G401 (cell line): ENCODE measurements at regions not wholly inside any gene's neighbourhood (a gene's known extent, or its start where the extent isn't known, plus 50 kb on each side); places are given as distances from the start of the nearest gene placed in this dataset.

Experiments
- DNase-seq: peaks from one replicate; pipeline ENCODE4 v3.0.0-alpha.2; 2015; ENCODE audit warnings: low spot score
- in situ Hi-C: cut with HindIII; loops from 2 replicates; pipeline ENCODE4 v1.10.0; 2016; ENCODE audit warnings: low sequenced_read_pairs, mixed read lengths

DNA sequence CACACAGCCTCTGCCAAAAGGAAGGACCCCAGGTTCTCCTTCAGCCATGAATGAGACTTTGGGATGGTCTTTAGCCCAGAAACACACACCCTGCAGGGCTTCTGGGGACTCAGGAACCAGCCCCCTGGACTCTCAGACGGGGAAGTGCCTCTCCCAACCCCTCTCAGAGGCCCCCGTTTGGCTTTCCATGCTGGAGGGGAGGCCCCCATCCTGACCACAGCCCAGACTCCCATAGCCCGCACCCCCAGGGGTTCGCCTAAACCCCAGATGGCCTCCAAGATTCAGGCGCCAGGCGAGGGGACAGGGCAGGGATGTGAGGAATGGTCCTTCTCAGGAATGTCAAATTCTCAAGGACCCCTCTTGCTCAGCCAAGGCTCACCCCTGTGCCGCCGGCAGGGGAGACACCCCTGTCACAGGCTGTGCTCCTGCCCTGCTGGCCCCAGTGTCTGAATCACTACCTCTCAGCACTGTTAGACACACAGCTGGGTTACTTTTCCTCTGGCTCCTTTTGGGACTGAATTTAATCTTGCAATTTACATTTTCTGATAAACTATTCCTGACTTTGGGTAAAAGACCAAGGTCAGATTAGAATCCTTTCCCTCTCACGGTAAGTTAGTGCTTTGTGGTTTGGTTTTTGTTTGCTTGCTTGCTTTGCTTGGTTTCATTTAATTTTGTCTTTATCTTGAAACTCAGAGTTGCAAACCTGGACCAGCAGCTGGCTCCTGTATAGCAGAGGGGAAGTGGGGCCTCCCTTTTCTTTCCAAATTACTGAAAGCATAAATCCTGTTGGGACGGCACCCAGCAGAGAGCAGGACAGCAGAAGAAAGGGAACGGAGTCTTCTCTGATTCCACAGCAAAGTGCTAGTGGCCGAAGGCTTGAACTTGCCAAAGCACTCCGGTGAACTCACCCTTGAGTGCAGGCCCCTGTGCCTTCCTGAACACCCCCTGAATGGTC is 198.9 kb upstream of the RAB6C start:
- no peak for DNase-seq
- in situ Hi-C loops: no loop called here

GRCh38 chr2:129781749-129782632 is 197.5 kb upstream of the RAB6C start:
- in situ Hi-C loops: no loop called here

DNA sequence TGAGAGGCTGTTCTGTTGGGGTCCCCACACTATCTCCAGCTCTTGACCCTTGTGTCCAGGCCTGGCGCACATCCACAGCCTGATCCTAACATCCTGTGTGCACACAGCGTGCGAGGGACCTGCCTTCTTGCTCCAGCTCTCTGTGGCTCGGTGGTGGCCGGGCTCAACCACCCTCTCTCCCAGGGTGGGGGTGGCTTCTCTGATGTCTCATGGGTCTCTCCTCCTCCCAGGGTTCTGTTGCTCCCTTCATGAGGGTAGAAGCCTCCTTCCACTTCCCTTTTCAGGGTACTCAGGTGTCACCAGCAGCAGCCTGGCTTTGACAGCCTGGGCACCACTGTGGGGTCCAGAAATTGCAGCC is 196.9 kb upstream of the RAB6C start:
- no peak for DNase-seq
- in situ Hi-C loops: no loop called here

More at GRCh38 chr2:129781749-129782632, 197.5 kb upstream of the RAB6C start:
- no peak for DNase-seq

DNA sequence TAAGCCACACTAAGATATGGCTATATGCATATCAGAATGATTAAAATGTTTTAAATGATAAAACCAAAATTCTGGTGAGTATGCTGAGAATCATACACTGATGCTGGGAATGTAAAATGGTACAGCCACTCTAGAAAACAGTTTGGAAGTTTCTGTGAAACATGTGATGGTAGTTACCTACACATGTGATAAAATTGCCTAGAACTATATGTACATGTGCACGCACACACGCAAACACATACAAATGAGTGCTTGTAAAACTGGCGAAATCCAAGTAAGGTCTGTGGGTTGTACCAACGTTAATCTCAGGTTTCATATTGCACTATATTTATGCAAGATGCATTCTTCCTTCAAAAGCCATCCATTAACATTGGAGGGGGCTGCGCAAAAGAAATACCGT is 195.0 kb upstream of the RAB6C start:
- in situ Hi-C loops: no loop called here
- DNase-seq: no peak

DNA sequence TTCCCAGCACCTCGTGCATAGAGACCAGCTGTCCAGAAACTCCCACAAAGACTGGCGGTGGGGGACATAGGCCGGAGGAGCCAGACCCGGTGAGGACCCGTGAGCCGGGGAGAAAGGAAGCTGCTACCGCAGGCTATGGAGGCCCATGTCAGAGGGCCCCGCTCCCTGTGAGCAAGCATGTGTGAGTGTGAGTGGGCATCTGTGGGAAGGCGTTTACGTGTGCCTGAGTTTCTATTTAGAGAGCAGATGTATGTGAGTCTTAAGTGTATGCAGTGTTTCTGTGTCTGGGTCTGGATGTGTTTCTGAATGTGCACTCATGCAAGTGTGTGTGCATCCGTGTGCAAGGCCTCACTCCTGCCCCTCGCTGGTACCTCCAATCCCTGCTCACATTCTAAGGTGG is 187.8 kb upstream of the RAB6C start:
- in situ Hi-C loops: no loop called here
- DNase-seq: no peak

DNA sequence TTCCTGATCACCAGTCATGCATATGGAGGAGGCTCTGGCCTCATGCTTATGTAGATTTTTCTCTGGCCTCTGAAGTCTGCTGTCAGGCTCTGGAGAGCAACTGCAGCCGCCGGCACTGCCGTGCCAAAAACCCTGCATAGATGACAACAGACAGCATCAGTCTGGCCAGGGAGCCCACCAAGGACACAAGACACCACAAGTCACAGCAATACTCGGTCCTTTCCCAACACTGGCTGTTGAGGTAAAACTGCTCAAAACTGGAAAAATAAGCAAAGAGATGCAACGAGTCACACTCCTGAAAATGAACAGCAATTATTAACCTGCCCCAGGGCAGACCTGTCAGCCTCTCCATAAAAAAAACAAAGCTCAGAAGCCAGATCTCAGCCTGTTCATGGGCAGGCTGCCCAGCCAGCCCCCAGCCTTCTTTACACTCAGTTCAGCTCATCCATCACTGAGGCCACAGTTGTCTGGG is 186.0 kb upstream of the RAB6C start:
- DNase-seq: no peak
- in situ Hi-C loops: no loop called here

DNA sequence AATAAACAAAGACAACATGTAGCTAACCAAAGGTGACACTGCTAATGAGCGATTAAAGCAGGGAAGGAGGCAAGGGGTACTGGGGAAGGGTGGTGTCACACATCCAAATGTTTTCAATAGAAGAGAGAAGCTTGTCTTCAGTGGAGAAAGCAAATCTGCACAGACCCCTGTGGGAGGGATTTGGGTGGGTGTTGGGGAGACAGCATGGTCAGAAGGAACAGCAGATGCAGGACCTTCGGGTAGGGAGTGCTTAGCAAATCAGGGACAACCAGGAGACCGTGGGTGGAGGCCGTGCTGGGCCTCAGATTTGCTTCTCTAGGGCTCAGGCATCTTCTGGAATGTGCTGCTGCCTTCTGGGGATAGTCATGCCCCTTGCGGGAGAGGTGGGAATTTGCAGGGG is 185.3 kb upstream of the RAB6C start:
- in situ Hi-C loops: no loop called here
- DNase-seq: no peak

DNA sequence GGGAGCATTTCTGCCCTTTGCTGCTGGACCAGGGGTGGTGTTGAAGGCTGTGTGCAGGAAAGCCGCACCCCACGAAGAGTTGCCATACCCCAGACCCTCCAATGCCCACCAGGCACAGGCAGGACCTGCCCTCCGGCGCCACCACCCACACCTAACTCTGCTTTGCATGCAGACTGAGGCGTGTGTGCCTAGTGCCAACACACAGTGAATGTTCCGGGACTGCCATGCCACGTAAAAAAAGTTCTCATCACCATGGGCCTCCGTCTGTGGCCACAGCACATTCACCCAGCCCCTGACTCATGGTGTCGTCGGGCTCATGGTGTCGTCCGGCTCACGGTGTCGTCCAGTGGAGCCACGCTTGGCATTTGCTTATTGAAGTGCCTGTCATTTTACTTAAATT is 184.9 kb upstream of the RAB6C start:
- in situ Hi-C loops: no loop called here
- DNase-seq: no peak

DNA sequence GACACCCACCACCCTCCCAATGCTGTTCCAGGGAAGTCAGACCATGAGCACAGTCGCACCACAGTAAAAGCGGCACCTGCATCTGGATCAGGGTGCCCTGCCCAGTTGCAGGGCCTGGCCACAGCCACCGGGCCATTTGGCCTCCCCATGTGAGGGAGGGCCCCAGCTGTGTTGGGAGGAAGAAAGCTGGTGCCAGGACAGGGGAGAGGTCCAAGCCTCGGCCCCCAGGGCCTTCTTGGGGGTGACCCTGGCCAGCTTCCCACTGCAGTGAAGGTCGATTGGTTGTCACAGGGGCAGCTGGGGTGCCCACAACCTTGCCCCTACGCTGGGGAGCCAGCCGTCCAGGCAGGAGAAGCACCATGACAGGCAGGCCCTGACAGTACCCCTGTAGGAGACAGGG is 183.2 kb upstream of the RAB6C start:
- in situ Hi-C loops: no loop called here
- no peak for DNase-seq

- DNase-seq: no peak
- in situ Hi-C loops: no loop called here
Measured at GRCh38 chr2:129796801-129797488, 182.5 kb upstream of the RAB6C start.

DNA sequence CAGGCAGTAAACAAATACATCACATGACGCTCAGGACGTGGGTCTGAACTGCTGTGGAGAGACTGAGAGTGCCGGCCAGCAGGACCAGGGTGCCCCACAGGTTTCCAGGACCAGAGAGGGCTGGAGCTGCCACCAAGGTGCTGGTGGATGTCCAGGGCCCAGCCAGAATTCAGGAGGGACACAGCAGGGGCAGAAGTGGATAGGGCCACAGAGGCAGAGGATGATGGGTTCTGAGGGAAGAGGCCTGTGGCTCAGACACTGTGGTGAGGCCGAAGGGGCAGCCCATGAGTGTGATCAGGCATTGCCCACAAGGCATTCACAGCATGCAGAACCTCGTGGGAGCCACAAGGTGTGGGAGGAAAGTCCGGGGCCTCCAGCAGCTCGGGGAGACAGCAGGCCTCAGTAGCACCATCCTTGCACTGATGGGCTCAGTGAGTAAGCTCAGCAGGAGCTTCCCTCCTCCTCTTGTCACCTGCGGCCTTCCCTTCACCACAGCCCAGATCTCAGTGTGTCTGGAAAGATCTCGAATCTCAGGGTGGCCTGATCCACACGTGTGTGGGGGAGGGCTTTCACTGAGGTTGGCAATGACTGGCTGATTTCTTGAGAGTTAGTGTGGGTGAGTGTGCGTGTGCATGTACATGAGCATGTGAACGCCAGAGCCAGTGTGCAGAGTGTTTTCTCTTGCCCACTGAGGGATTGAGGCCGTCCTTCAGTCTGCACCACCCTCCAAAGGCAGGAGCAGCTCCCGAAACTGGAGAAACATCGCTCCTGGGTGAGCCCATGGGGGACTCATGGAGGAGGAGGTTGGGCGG is 181.8 kb upstream of the RAB6C start:
- no peak for DNase-seq
- in situ Hi-C loops: no loop called here

DNA sequence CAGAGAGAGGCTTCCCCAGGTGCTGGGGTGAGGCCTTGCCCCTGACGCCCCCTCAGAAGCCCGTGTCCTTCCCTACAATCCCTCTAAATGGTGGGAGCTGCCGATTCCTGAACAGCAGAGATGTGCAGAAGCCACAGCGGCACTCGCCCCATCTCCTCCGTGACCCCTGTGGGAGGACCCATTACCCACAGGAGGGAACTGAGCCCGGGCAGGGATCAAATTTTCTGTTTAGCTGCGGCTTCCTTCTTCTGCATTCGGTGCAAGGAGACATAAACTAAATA is 181.2 kb upstream of the RAB6C start:
- in situ Hi-C loops: no loop called here

GRCh38 chr2:129798626-129799025 is 180.8 kb upstream of the RAB6C start:
- no peak for DNase-seq

More for the DNA sequence above, 181.2 kb upstream of the RAB6C start:
- no peak for DNase-seq

GRCh38 chr2:129799036-129799958 is 180.2 kb upstream of the RAB6C start:
- DNase-seq: no peak

More at GRCh38 chr2:129798626-129799025, 180.8 kb upstream of the RAB6C start:
- in situ Hi-C loops: no loop called here

GRCh38 chr2:129800285-129800684 is 179.2 kb upstream of the RAB6C start:
- no peak for DNase-seq
- in situ Hi-C loops: loop anchor here (10.0 kb wide), 1 partner anchor 75 kb away; no protein-coding TSS in a partner anchor

More at GRCh38 chr2:129799036-129799958, 180.2 kb upstream of the RAB6C start:
- in situ Hi-C loops: no loop called here

DNA sequence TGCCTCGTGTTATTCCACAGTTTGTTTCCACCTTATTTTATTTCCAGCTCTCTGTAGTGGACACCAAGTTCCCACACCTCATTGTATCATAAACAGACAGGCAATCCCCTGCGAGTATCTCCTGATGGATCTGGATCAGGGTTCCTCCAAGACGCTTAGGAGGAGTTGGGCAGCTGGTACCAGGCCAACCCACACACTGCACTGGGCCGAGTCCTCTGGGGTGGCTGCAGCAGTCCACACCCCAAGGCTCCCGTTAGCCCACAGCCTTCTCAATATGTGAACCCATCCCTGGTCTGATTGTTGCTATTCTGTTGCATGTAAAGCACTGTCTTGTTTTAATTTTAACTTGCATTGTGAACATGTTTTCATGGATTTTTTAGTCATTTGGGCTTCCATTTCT is 178.8 kb upstream of the RAB6C start:
- in situ Hi-C loops: loop anchor here (10.0 kb wide), 1 partner anchor 74 kb away; no protein-coding TSS in a partner anchor
- DNase-seq: no peak

GRCh38 chr2:129801575-129801974 is 177.9 kb upstream of the RAB6C start:
- in situ Hi-C loops: loop anchor here (10.0 kb wide), 1 partner anchor 73 kb away; no protein-coding TSS in a partner anchor

GRCh38 chr2:129802290-129802689 is 177.2 kb upstream of the RAB6C start:
- DNase-seq: no peak
- in situ Hi-C loops: loop anchor here (10.0 kb wide), 1 partner anchor 73 kb away; no protein-coding TSS in a partner anchor

More at GRCh38 chr2:129801575-129801974, 177.9 kb upstream of the RAB6C start:
- no peak for DNase-seq
